CD4-positive, alpha-beta T cell (primary cell): ENCODE measurements at regions not wholly inside any gene's neighbourhood (a gene's known extent, or its start where the extent isn't known, plus 50 kb on each side); places are given as distances from the start of the nearest gene placed in this dataset.
"Not testable (repeated sequence)": the region's sequence is repeated elsewhere in the genome, so short reads cannot be mapped to it uniquely, and the experiment has no call there.

Experiments used
- ATAC-seq: fragments of 200-7000 bp; cut with Tn5 transposase; one replicate; pipeline ENCODE4 v1.10.0; 2022; ENCODE audit warnings: mild to moderate bottlenecking; ENCODE audit not compliant: poor library complexity
- CTCF ChIA-PET: fragments of 350-600 bp; sonication (Branson Sonifier 250); formaldehyde crosslinking; loops from one replicate; lab custom pipeline; 2021; ENCODE audit warnings: antibody characterized with exemption, inconsistent platforms; lab: Charles Lee
- POLR2A ChIA-PET: fragments of 350-600 bp; sonication (Branson Sonifier 250); formaldehyde crosslinking; loops from one replicate; lab custom pipeline; 2021; ENCODE audit warnings: antibody characterized with exemption, inconsistent platforms; lab: Charles Lee
- DNase-seq, 14 experiments: peaks; one replicate each; pipeline ENCODE4 v3.0.0-alpha.2; 2013 to 2020; ENCODE audit warnings: mixed read lengths in 2 of 14
- H3K27ac ChIP-seq, 2 donors: one replicate each; pipeline versions ENCODE4 v1.5.1 to v1.7.0; 2013; ENCODE audit warnings: low read length in 2 of 2, low read depth in 1 of 2, mild to moderate bottlenecking in 1 of 2
- H3K27me3 ChIP-seq, 2 experiments: 1 replicate in 1 of 2; 2 replicates in 1 of 2; pipeline versions ENCODE4 v1.6.1 to v1.7.0; 2013; ENCODE audit warnings: low read length in 2 of 2, control low read depth in 1 of 2, mild to moderate bottlenecking in 1 of 2, moderate library complexity in 1 of 2; ENCODE audit not compliant: insufficient read depth in 2 of 2, control insufficient read depth in 1 of 2
- H3K36me3 ChIP-seq: one replicate; pipeline ENCODE4 v1.6.1; 2013; ENCODE audit warnings: low read length, control low read depth; ENCODE audit not compliant: insufficient read depth
- H3K4me1 ChIP-seq: one replicate; pipeline ENCODE4 v1.6.1; 2013; ENCODE audit warnings: low read length, control low read depth; ENCODE audit not compliant: insufficient read depth
- H3K4me3 ChIP-seq: one replicate; pipeline ENCODE4 v1.5.1; 2013; ENCODE audit warnings: mild to moderate bottlenecking, low read length, moderate library complexity
- H3K9me3 ChIP-seq, 2 experiments: 1 replicate in 1 of 2; 2 replicates in 1 of 2; pipeline versions ENCODE4 v1.6.1 to v1.7.0; 2013; ENCODE audit warnings: low read length in 2 of 2, mild to moderate bottlenecking in 2 of 2, control low read depth in 1 of 2, moderate library complexity in 1 of 2; ENCODE audit not compliant: control insufficient read depth in 1 of 2, insufficient read depth in 1 of 2
- H3K27ac Mint-ChIP-seq: one replicate; pipeline ENCODE4 v1.8.0; 2020; ENCODE audit warnings: mixed read lengths
- H3K27me3 Mint-ChIP-seq: one replicate; pipeline ENCODE4 v1.8.0; 2021; ENCODE audit warnings: mixed read lengths
- H3K36me3 Mint-ChIP-seq: one replicate; pipeline ENCODE4 v1.8.0; 2021; ENCODE audit warnings: low read depth, mixed read lengths
- H3K4me1 Mint-ChIP-seq: one replicate; pipeline ENCODE4 v1.8.0; 2021; ENCODE audit warnings: low read depth, mixed read lengths
- H3K4me3 Mint-ChIP-seq: one replicate; pipeline ENCODE4 v1.8.0; 2020; ENCODE audit warnings: mild to moderate bottlenecking, mixed read lengths
- H3K9me3 Mint-ChIP-seq: one replicate; pipeline ENCODE4 v1.8.0; 2020; ENCODE audit warnings: mixed read lengths
- CTCF ChIP-seq: fragments of 200-600 bp; IDR thresholded peaks from one replicate; pipeline ENCODE4 v1.8.0; 2022; ENCODE audit warnings: antibody characterized with exemption, mild to moderate bottlenecking
- intact Hi-C, 2 experiments: fragments of 100-400 bp; cut with DNase I in 1 of 2; cut with micrococcal nuclease in 1 of 2; formaldehyde crosslinking; loops; one replicate each; pipeline versions ENCODE4 v1.15.1 to v1.9.0; 2023 to 2025; cut with DNase I, micrococcal nuclease

GRCh38 chr19:28577233-28577632 lies 635.7 kb downstream of the UQCRFS1 start:
- POLR2A ChIA-PET = no interaction called here
- ATAC-seq = no peak

DNA sequence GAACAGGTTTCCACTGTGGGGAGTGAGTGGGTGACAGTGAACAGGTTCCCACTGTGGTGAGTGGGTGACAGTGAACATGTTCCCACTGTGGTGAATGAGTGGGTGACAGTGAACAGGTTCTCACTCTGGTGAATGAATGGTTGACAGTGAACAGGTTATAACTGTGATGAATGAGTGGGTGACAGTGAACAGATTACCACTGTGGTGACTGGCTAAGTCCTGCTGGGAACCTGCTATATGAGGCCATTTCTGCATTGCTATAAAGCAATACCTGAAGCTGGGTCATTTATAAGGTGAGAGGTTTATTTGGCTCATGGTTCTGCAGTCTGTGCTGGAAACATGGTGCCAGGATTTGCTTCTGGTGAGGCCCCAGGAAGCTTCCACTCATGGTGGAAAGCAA lies 637.1 kb downstream of the UQCRFS1 start:
- no peak for DNase-seq
- no peak for ATAC-seq
- no peak overlapping the region for H3K27ac Mint-ChIP-seq
- intact Hi-C loops = no loop called here
- no peak overlapping the region for H3K4me3 Mint-ChIP-seq
- H3K4me3 ChIP-seq = no peak overlapping the region
- no peak overlapping the region for H3K27ac ChIP-seq
- no peaks in the 10 kb centered on the region for H3K36me3 Mint-ChIP-seq
- ChIA-PET POLR2A (no interaction called here), CTCF (no interaction called here)
- no peaks in the 10 kb centered on the region for H3K36me3 ChIP-seq
- no peaks in the 10 kb centered on the region for H3K27me3 ChIP-seq
- peaks cover 0 to 25% of the 10 kb centered on the region in 2 experiments for H3K9me3 ChIP-seq
- no peaks in the 10 kb centered on the region for H3K9me3 Mint-ChIP-seq
- no peaks in the 10 kb centered on the region for H3K27me3 Mint-ChIP-seq
- TF ChIP-seq CTCF = no peak
- H3K4me1 ChIP-seq = no peaks in the 10 kb centered on the region
- H3K4me1 Mint-ChIP-seq = no peaks in the 10 kb centered on the region

More at GRCh38 chr19:28577233-28577632, 635.7 kb downstream of the UQCRFS1 start:
- no peak for TF ChIP-seq CTCF
- no peak for DNase-seq
- Histone ChIP-seq H3K4me3 (no peak overlapping the region), H3K27me3 (no peaks in the 10 kb centered on the region), H3K9me3 (peaks cover 0 to 25% of the 10 kb centered on the region in 2 experiments), H3K36me3 (no peaks in the 10 kb centered on the region), H3K27ac (no peak overlapping the region), H3K4me1 (no peaks in the 10 kb centered on the region)
- no peaks in the 10 kb centered on the region for H3K4me1 Mint-ChIP-seq
- CTCF ChIA-PET = no interaction called here
- H3K27ac Mint-ChIP-seq = no peak overlapping the region
- no peak overlapping the region for H3K4me3 Mint-ChIP-seq
- no peaks in the 10 kb centered on the region for H3K9me3 Mint-ChIP-seq
- H3K36me3 Mint-ChIP-seq = no peaks in the 10 kb centered on the region
- intact Hi-C loops = no loop called here
- no peaks in the 10 kb centered on the region for H3K27me3 Mint-ChIP-seq

- POLR2A ChIA-PET = not testable (repeated sequence)
Observed at GRCh38 chr19:28575312-28575711, 637.6 kb downstream of the UQCRFS1 start.

DNA sequence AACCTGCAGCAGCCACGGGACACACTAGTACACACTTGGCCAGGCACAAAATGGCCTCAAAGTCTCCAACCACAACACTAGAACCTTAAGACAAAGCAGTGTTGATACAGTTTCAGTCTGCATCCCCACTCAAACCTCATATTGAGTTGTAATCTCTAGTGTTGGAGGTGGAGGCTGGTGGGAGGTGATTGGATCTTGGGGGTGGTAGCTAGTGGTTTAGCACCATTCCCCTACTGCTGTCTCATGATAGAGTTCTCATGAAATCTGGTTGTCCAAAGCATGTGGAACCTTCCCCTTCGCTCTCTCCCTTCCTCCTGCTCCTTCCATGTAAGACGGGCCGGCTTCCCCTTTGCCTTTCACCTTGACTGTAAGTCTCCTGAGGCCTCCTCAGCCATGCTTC lies 638.7 kb downstream of the UQCRFS1 start:
- no peak for TF ChIP-seq CTCF
- Mint-ChIP-seq H3K27me3 (no peaks in the 10 kb centered on the region), H3K4me1 (no peaks in the 10 kb centered on the region), H3K27ac (no peak overlapping the region), H3K36me3 (no peaks in the 10 kb centered on the region), H3K9me3 (no peaks in the 10 kb centered on the region), H3K4me3 (no peak overlapping the region)
- Histone ChIP-seq H3K27ac (no peak overlapping the region), H3K36me3 (no peaks in the 10 kb centered on the region), H3K27me3 (no peaks in the 10 kb centered on the region), H3K9me3 (peaks cover 0 to 19% of the 10 kb centered on the region in 2 experiments), H3K4me3 (no peak overlapping the region), H3K4me1 (no peaks in the 10 kb centered on the region)
- ChIA-PET CTCF (no interaction called here), POLR2A (no interaction called here)
- ATAC-seq = no peak
- DNase-seq = no peak
- intact Hi-C loops = no loop called here

More at GRCh38 chr19:28575312-28575711, 637.6 kb downstream of the UQCRFS1 start:
- H3K27ac ChIP-seq, H3K27me3 Mint-ChIP-seq, CTCF ChIA-PET, H3K4me1 ChIP-seq, ATAC-seq, H3K36me3 ChIP-seq, H3K4me3 ChIP-seq, H3K36me3 Mint-ChIP-seq, DNase-seq, H3K9me3 Mint-ChIP-seq, H3K4me3 Mint-ChIP-seq, H3K4me1 Mint-ChIP-seq, intact Hi-C loops, H3K27me3 ChIP-seq, H3K27ac Mint-ChIP-seq: not testable (repeated sequence)
- peaks cover 0 to 25% of the 10 kb centered on the region in 2 experiments for H3K9me3 ChIP-seq
